SKM-1 treated with dmso at 0.1 percent for 144 hours (cell line): ENCODE measurements at regions not wholly inside any gene's neighbourhood (a gene's known extent, or its start where the extent isn't known, plus 50 kb on each side); places are given as distances from the start of the nearest gene placed in this dataset.

Source experiments
- DNase-seq: peaks from one replicate; lab custom pipeline; 2025; ENCODE audit not compliant: unreplicated experiment; lab: John Stamatoyannopoulos, UW

GRCh38 chr2:172350839-172351479 lies 76.4 kb upstream of the ITGA6 start:
- DNase-seq = no peak

GRCh38 chr2:172351586-172351985 lies 75.8 kb upstream of the ITGA6 start:
- DNase-seq = no peak

GRCh38 chr2:172354347-172354746 lies 73.0 kb upstream of the ITGA6 start:
- DNase-seq = no peak

- DNase-seq = no peak
Measured at GRCh38 chr2:172357442-172357841, 69.9 kb upstream of the ITGA6 start.

- DNase-seq = no peak
Measured at GRCh38 chr2:172358691-172359556, 68.5 kb upstream of the ITGA6 start.

- no peak for DNase-seq
Measured at GRCh38 chr2:172361360-172361759, 66.0 kb upstream of the ITGA6 start.

GRCh38 chr2:172361840-172362239 lies 65.5 kb upstream of the ITGA6 start:
- no peak for DNase-seq

- DNase-seq = no peak
Measured at GRCh38 chr2:172364261-172364660, 63.1 kb upstream of the ITGA6 start.

GRCh38 chr2:172366596-172367150 lies 60.7 kb upstream of the ITGA6 start:
- no peak for DNase-seq

GRCh38 chr2:172370821-172371455 lies 56.4 kb upstream of the ITGA6 start:
- no peak for DNase-seq

- DNase-seq = no peak
Measured at GRCh38 chr2:172372436-172372835, 55.0 kb upstream of the ITGA6 start.

- no peak for DNase-seq
Measured at GRCh38 chr2:172373076-172373475, 54.3 kb upstream of the ITGA6 start.

- no peak for DNase-seq
Measured at GRCh38 chr2:172373766-172374165, 53.6 kb upstream of the ITGA6 start.

- DNase-seq = no peak
Measured at GRCh38 chr2:172374318-172375240, 52.8 kb upstream of the ITGA6 start.

GRCh38 chr2:172375251-172375650 lies 52.1 kb upstream of the ITGA6 start:
- DNase-seq = peak; percentile 54

- no peak for DNase-seq
Measured at GRCh38 chr2:172376016-172376415, 51.4 kb upstream of the ITGA6 start.

GRCh38 chr2:172376505-172377125 lies 50.8 kb upstream of the ITGA6 start:
- no peak for DNase-seq

- DNase-seq = no peak
Measured at GRCh38 chr2:172377408-172377807, 50.0 kb upstream of the ITGA6 start.
